Right ventricle myocardium inferior (tissue), 1 donor: ENCODE measurements at regions not wholly inside any gene's neighbourhood (a gene's known extent, or its start where the extent isn't known, plus 50 kb on each side); places are given as distances from the start of the nearest gene placed in this dataset.

Experiments
- ATAC-seq: fragments of 200-7000 bp; cut with Tn5 transposase; one replicate; pipeline ENCODE4 v1.9.1; 2020; ENCODE audit warnings: mild to moderate bottlenecking, moderate library complexity
- DNase-seq: peaks from one replicate; pipeline ENCODE4 v3.0.0; 2021; ENCODE audit errors: missing footprints
- intact Hi-C: fragments of 100-400 bp; cut with DNase I; formaldehyde crosslinking; loops from one replicate; pipeline ENCODE4 v1.11.0; 2022
- donor health status: DM: no; HTN: yes; CAD: no; lungs with severe emphysema.

- ATAC-seq (no peak), DNase-seq (no peak)
- intact Hi-C loops = no loop called here
These were observed 176.5 kb upstream of the UBASH3B start for GRCh38 chr11:122478986-122479385.

- ATAC-seq (no peak), DNase-seq (no peak)
- intact Hi-C loops = no loop called here
These were observed 186.6 kb upstream of the UBASH3B start for GRCh38 chr11:122468965-122469364.

GRCh38 chr11:122463530-122463929 lies 192.0 kb upstream of the UBASH3B start:
- no peak for ATAC-seq
- intact Hi-C loops = no loop called here
- no peak for DNase-seq

GRCh38 chr11:122459064-122459463 lies 196.5 kb upstream of the UBASH3B start:
- ATAC-seq (no peak), DNase-seq (no peak)
- intact Hi-C loops = no loop called here

GRCh38 chr11:122453586-122453985 lies 201.9 kb upstream of the UBASH3B start:
- intact Hi-C loops = no loop called here
- DNase-seq = no peak
- no peak for ATAC-seq

GRCh38 chr11:122451911-122452310 lies 203.6 kb upstream of the UBASH3B start:
- intact Hi-C loops = no loop called here
- ATAC-seq = no peak

GRCh38 chr11:122441666-122442035 lies 213.9 kb upstream of the UBASH3B start:
- ATAC-seq = no peak
- no peak for DNase-seq
- intact Hi-C loops = loop anchor here (2.0 to 5.0 kb wide), 5 partner anchors 74 to 787 kb away; no protein-coding TSS in a partner anchor

More at GRCh38 chr11:122451911-122452310, 203.6 kb upstream of the UBASH3B start:
- DNase-seq = no peak

- DNase-seq (peak; percentile 75), ATAC-seq (peak; percentile 66)
- intact Hi-C loops = loop anchor here (2.0 to 5.0 kb wide), 5 partner anchors 74 to 786 kb away; no protein-coding TSS in a partner anchor
These were observed 214.5 kb upstream of the UBASH3B start for GRCh38 chr11:122440811-122441665.

GRCh38 chr11:122439866-122440810 lies 215.4 kb upstream of the UBASH3B start:
- intact Hi-C loops = loop anchor here (2.0 to 5.0 kb wide), 5 partner anchors 73 to 785 kb away; no protein-coding TSS in a partner anchor
- ATAC-seq (peak; percentile 87), DNase-seq (no peak)

- no peak for ATAC-seq
- intact Hi-C loops = no loop called here
- DNase-seq = no peak
These were observed 219.3 kb upstream of the UBASH3B start for GRCh38 chr11:122436188-122436555.

GRCh38 chr11:122435540-122436187 lies 219.9 kb upstream of the UBASH3B start:
- DNase-seq (no peak), ATAC-seq (no peak)
- intact Hi-C loops = no loop called here

- ATAC-seq (no peak), DNase-seq (no peak)
- intact Hi-C loops = no loop called here
These were observed 220.7 kb upstream of the UBASH3B start for GRCh38 chr11:122434786-122435185.

GRCh38 chr11:122430490-122430889 lies 225.0 kb upstream of the UBASH3B start:
- ATAC-seq (no peak), DNase-seq (no peak)
- intact Hi-C loops = no loop called here

GRCh38 chr11:122426073-122426472 lies 229.4 kb upstream of the UBASH3B start:
- no peak for DNase-seq
- intact Hi-C loops = no loop called here
- ATAC-seq = no peak

GRCh38 chr11:122424636-122425035 lies 230.9 kb upstream of the UBASH3B start:
- DNase-seq = no peak
- intact Hi-C loops = no loop called here
- ATAC-seq = no peak

GRCh38 chr11:122423886-122424285 lies 231.6 kb upstream of the UBASH3B start:
- ATAC-seq (no peak), DNase-seq (no peak)
- intact Hi-C loops = no loop called here

- intact Hi-C loops = no loop called here
- ATAC-seq = no peak
These were observed 232.2 kb upstream of the UBASH3B start for GRCh38 chr11:122423273-122423672.

GRCh38 chr11:122422682-122423081 lies 232.8 kb upstream of the UBASH3B start:
- no peak for ATAC-seq
- intact Hi-C loops = no loop called here
- no peak for DNase-seq

More at GRCh38 chr11:122423273-122423672, 232.2 kb upstream of the UBASH3B start:
- no peak for DNase-seq

GRCh38 chr11:122421702-122422101 lies 233.8 kb upstream of the UBASH3B start:
- no peak for ATAC-seq
- intact Hi-C loops = no loop called here

More at GRCh38 chr11:122421702-122422101, 233.8 kb upstream of the UBASH3B start:
- DNase-seq = no peak
